Hepatocyte (in vitro differentiated cells): ENCODE measurements at regions not wholly inside any gene's neighbourhood (a gene's known extent, or its start where the extent isn't known, plus 50 kb on each side); places are given as distances from the start of the nearest gene placed in this dataset.

Experiments used
- EZH2 ChIP-seq: fragments of 200-600 bp; sonication (generic); IDR thresholded peaks from 2 replicates; pipeline ENCODE4 v1.6.1; 2016; ENCODE audit warnings: antibody characterized with exemption, mild to moderate bottlenecking, borderline replicate concordance
- TF ChIP-seq, protein P1 (sequence below): fragments of 200-600 bp; sonication (generic); IDR thresholded peaks from 2 replicates; pipeline ENCODE4 v1.5.1; 2016; ENCODE audit warnings: antibody characterized with exemption, mild to moderate bottlenecking; ENCODE audit not compliant: poor library complexity

DNA sequence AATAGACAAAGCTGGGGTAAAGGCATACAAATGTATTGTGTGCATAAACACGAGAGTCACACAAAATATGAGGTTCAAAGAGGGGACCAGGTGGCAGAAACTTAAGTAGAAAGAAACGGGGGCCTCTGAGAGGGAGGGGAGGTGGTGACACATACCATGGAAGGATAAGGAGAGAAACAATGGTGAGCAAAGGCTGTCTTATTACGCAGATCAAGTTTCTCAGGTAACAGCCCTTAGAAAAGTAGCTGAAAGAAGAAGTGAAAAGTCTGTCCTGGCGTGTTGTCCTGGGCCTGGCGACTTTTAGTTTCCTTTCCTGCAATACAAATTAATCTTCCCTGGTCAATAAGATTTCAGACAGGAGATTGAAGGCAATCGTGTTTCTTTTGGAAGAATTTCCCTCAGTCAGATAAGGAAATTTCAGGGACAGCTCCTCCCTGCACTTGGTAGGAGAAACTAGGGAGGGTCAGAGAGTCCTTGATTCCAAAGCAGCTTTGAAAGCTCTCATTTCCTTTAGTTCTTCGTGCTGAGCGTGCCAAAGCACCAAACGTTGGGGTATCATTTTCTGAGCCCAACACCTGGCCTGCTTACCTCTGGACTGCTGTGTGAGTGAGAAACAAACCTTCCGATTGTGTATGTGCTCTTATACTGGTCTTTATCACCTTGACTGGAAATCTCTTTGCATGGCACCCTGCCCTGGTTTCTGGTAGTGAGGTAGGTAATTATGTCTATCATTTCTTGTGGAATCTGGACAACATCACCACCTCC is 676.7 kb upstream of the LCORL start:
- no peak for TF ChIP-seq EZH2
- TF ChIP-seq, protein P1, sequence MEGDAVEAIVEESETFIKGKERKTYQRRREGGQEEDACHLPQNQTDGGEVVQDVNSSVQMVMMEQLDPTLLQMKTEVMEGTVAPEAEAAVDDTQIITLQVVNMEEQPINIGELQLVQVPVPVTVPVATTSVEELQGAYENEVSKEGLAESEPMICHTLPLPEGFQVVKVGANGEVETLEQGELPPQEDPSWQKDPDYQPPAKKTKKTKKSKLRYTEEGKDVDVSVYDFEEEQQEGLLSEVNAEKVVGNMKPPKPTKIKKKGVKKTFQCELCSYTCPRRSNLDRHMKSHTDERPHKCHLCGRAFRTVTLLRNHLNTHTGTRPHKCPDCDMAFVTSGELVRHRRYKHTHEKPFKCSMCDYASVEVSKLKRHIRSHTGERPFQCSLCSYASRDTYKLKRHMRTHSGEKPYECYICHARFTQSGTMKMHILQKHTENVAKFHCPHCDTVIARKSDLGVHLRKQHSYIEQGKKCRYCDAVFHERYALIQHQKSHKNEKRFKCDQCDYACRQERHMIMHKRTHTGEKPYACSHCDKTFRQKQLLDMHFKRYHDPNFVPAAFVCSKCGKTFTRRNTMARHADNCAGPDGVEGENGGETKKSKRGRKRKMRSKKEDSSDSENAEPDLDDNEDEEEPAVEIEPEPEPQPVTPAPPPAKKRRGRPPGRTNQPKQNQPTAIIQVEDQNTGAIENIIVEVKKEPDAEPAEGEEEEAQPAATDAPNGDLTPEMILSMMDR: no peak
